ENCODE measurements at regions not wholly inside any gene's neighbourhood (a gene's known extent, or its start where the extent isn't known, plus 50 kb on each side); places are given as distances from the start of the nearest gene placed in this dataset.

DNA sequence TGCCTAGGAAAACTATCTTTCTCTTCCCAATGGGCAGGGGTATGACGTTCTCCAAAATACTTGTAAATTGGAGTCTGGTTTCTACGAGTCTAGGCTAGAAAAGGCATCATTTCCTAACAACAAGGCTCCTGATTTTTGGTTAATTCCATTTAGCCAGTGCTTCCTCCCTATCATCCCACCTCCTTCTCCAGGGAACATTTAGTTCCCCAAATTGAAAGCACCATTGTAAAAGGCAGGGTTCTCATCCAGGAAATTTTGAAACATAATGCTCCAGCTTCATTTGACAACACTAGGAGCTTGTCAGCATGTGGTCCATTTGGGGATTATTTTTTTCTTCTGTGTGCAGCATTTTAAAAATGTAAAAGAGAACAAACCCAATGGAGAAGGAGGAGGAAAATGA lies 256.5 kb upstream of the GRIA1 start:
- Histone ChIP-seq H3K27me3 (ENCODE audit: insufficient read depth, poor library complexity, severe bottlenecking) (no peaks in the 10 kb centered on the region), H3K27ac (replicated peaks) (no peak overlapping the region), H3K4me3 (replicated peaks; ENCODE audit: insufficient read depth, low read length) (no peak overlapping the region)
- no peak for DNase-seq (ENCODE audit: low read depth in 1 of 2, low spot score in 1 of 2)
- TF ChIP-seq GABPA (IDR thresholded peaks at IDR 0.05; ENCODE audit: low read depth), result no peak
- no peak for TF ChIP-seq CTCF (IDR thresholded peaks at IDR 0.05; ENCODE audit: insufficient read depth, low read length)
- TF ChIP-seq POLR2AphosphoS5 (IDR thresholded peaks at IDR 0.05; ENCODE audit: low read depth), result no peak
- TF ChIP-seq SPI1 (IDR thresholded peaks at IDR 0.05; ENCODE audit: borderline replicate concordance, low read depth), result no peak
- TF ChIP-seq REST (IDR thresholded peaks at IDR 0.05; ENCODE audit: insufficient replicate concordance, low read depth), result no peak

DNA sequence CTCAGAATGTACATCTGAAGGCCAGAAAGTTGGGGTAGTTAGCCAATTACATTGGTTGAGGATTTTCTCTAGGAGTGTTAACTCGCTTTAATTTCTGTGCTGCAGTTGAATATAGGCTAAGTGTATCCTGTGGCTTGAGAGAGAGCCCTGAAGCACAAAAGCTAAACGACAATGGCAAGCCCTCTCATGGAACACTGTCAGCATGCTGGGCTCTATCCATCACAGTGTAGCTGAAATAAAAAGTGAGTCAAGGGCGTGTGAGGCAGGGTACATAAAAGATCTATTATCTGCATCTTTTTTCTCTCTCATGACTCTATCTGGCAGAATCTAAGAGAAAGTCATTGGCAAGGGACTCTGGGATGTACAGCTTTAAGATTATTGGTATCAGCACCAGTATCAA lies 254.2 kb upstream of the GRIA1 start:
- no peak overlapping the region for H3K4me3 ChIP-seq (replicated peaks; ENCODE audit: insufficient read depth, low read length)
- no peak overlapping the region for H3K27ac ChIP-seq (replicated peaks)
- TF ChIP-seq SPI1 (IDR thresholded peaks at IDR 0.05; ENCODE audit: borderline replicate concordance, low read depth), result no peak
- no peak for TF ChIP-seq CTCF (IDR thresholded peaks at IDR 0.05; ENCODE audit: insufficient read depth, low read length)
- TF ChIP-seq POLR2AphosphoS5 (IDR thresholded peaks at IDR 0.05; ENCODE audit: low read depth), result no peak
- TF ChIP-seq GABPA (IDR thresholded peaks at IDR 0.05; ENCODE audit: low read depth), result no peak
- no peak for TF ChIP-seq REST (IDR thresholded peaks at IDR 0.05; ENCODE audit: insufficient replicate concordance, low read depth)
- no peak for DNase-seq (ENCODE audit: low read depth in 1 of 2, low spot score in 1 of 2)
- H3K27me3 ChIP-seq (ENCODE audit: insufficient read depth, poor library complexity, severe bottlenecking), result no peaks in the 10 kb centered on the region

DNA sequence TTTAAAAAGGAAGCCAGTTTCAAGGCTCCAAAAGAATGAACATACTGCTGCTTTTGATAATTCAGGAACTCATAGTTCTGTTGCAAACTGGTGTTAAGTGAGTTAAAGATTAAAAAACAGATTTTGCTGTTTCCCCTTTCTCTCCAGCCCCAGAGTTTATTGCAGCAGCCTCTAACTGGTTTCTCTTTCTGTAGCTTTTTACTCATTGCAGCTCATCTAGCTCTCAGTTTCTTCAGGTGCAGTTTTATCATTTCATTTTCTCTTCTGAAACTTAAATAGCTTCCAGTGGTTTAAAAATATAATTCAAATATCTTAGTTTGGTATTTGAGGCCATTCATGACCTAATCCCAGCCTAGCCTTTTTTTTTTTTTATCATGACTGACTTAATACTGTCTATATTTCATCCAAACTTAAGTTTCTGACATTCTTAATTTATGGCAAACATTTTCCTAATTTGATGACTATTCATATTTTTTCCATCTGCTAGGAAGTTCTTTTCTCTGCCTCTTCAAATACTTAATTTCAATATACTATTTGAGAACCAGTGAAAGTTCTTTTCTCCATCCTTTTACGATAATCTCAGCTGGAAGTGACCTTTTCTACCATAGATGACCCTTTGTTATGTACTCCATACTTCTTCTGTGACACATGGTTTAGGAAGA lies 252.7 kb upstream of the GRIA1 start:
- TF ChIP-seq GABPA (IDR thresholded peaks at IDR 0.05; ENCODE audit: low read depth), result no peak
- TF ChIP-seq REST (IDR thresholded peaks at IDR 0.05; ENCODE audit: insufficient replicate concordance, low read depth), result no peak
- TF ChIP-seq SPI1 (IDR thresholded peaks at IDR 0.05; ENCODE audit: borderline replicate concordance, low read depth), result no peak
- TF ChIP-seq POLR2AphosphoS5 (IDR thresholded peaks at IDR 0.05; ENCODE audit: low read depth), result no peak
- TF ChIP-seq CTCF (IDR thresholded peaks at IDR 0.05; ENCODE audit: insufficient read depth, low read length), result no peak
- no peak for DNase-seq (ENCODE audit: low read depth in 1 of 2, low spot score in 1 of 2)
- no peaks in the 10 kb centered on the region for H3K27me3 ChIP-seq (ENCODE audit: insufficient read depth, poor library complexity, severe bottlenecking)
- H3K27ac ChIP-seq (replicated peaks), result no peak overlapping the region
- no peak overlapping the region for H3K4me3 ChIP-seq (replicated peaks; ENCODE audit: insufficient read depth, low read length)
